ENCODE measurements at regions not wholly inside any gene's neighbourhood (a gene's known extent, or its start where the extent isn't known, plus 50 kb on each side); places are given as distances from the start of the nearest gene placed in this dataset.

DNA sequence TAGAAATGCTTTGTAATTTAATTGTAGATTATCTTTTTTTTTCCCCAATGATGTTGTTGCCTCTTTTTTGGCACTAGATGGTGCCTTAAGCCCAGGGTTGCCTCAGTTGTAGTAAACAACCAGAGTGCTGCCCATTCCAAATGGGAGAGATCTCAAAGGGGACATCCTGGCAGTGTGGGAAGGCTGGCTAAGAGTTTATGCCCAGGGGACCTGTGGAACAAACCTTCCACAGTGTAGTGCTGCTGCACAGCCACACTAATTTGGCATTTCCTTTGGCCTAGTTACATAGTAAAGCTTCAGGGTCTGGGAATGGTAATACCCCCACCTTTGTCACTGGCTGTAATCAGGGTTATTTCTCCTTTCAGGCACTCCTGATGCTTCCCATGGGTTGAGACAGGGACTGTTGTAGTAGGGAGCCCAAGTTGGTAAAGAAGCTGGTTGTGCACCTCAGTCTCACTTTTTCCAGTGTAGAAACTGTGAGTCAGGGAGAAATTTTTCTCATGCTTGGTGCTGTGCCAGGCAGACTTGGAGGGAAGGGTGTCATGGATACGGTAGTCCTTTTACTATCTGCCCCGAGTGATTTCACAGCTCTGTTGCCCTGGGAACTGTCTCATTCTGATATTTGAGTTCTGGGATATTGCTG is 177.8 kb upstream of the ECI2 start:
- DNase-seq, result peak; percentile 31

GRCh38 chr6:4311976-4312860 is 176.8 kb upstream of the ECI2 start:
- DNase-seq, result no peak

DNA sequence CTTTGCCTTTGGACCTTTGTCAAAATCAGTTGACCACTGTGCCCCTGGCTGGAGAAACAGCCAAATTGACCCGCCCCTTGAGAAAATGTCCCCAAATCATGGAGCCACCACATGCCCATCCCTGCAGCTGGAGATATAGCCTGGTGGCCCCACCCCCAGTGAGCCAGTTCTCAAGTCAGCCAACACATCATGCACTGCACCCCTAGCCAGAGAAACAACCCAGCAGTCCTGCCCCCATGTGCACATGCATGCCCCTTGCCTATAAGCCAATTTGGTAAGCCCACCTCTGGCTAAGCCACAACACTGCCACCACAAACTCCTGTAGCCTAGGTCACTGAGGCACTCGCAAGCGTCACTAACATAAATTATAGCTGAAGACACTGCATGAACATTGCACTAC is 174.2 kb upstream of the ECI2 start:
- no peak for DNase-seq

GRCh38 chr6:4308364-4308763 is 173.0 kb upstream of the ECI2 start:
- DNase-seq, result no peak

GRCh38 chr6:4304927-4305455 is 169.6 kb upstream of the ECI2 start:
- no peak for DNase-seq

- DNase-seq, result no peak
Observed at GRCh38 chr6:4303638-4304037, 168.3 kb upstream of the ECI2 start.

DNA sequence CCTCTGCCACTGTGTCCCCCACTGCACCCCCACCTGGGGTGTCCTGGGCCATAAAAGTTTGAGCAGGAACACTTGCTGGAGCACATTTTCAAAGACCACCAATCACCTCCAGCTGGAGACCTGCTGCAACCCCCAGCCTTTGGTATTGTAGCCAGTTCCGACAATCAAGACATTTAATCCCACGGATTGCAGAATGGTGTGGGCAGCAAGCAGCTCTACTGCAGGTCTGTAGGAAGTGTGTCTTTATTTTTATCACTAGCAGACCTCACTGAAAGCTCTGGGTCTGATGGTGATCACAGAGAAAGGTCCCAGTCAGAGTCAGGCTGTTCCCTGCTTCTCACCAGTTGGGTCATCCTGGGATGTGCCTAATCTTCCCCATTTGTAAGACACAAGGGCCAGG is 167.1 kb upstream of the ECI2 start:
- no peak for DNase-seq

DNA sequence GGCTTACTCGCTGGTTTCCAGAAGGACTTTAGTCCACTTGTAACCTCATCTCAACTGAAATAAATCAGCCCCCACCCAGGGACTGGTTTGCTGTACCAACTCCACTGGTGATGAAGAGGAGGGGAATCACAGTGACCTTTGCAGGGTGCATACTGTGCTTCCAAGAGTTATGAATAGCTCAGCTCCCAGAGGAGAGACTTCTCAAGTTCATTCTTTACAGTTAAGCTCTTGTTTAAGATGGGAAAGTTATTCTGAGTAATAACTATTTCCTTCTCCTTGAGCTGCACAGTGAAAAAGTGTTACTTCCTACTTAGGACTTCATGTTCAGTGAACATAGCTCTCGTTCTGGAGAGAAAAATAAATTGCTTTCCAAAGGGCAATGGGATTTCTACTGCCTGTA is 166.5 kb upstream of the ECI2 start:
- DNase-seq, result no peak

GRCh38 chr6:4300917-4301316 is 165.5 kb upstream of the ECI2 start:
- no peak for DNase-seq

- DNase-seq, result no peak
Observed at GRCh38 chr6:4299476-4299875, 164.1 kb upstream of the ECI2 start.

- no peak for DNase-seq
Observed at GRCh38 chr6:4297348-4297747, 162.0 kb upstream of the ECI2 start.

- DNase-seq, result no peak
Observed at GRCh38 chr6:4296552-4296951, 161.2 kb upstream of the ECI2 start.

DNA sequence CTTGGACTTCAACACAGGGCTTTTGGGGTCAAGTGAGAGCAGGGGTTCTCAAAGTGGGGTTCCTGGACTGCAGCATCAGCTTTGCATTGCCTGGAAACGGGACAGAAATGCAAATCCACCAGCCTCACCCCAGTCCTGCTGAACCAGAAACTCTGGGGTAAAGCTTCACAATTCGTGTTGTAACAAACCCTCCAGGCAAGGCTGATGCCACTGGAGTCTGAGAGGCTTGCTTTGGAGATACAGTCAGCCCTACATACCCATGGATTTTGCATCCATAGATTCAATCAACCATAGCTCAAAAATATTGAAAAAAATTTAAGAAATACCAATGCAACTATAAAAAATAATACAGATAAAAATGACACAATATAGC is 160.4 kb upstream of the ECI2 start:
- no peak for DNase-seq

GRCh38 chr6:4295058-4295782 is 159.8 kb upstream of the ECI2 start:
- no peak for DNase-seq

GRCh38 chr6:4294636-4295035 is 159.3 kb upstream of the ECI2 start:
- DNase-seq, result no peak

DNA sequence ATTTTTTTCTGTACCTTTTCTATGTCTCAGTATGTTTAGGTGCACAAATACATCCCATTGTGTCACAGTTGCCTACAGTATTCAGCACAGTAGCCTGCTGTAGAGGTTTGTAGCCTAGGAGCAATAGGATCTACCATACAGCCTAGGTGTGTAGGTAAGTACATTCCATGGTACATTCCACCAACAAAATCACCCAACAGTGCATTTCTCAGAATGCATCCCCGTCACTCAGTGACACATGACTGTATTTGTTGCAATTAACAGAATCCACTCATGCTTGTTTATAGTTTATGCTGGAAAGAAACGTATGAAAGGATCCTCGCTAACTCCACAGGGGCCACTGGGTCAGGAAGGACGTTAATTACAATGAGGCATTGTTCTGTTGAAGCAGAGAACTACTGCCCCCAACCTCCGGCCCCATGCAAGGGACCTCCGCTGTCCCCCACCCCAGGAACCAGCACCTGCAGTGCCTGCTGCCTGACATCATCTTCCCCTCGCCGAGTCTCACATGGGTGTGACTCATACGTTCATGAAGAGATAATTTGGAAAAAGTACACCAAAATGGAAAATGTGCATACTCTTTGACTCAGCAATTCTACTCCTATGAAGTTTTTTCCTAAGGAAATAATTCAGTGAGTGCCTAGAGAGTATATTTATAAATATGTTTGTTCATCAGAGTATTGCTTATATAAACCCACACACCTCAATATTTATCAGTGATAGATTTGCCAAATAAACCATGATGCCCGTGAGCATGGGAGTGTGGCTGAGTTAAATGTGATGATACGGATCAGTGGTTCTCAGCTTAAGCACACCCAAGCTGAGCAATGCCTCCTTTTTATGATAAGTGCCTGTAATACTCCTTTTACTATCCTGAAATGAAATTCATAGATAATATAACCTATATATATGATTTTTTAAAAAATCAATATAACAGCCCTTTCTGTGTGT is 156.4 kb upstream of the ECI2 start:
- DNase-seq, result no peak

- no peak for DNase-seq
Observed at GRCh38 chr6:4289770-4290320, 154.5 kb upstream of the ECI2 start.

DNA sequence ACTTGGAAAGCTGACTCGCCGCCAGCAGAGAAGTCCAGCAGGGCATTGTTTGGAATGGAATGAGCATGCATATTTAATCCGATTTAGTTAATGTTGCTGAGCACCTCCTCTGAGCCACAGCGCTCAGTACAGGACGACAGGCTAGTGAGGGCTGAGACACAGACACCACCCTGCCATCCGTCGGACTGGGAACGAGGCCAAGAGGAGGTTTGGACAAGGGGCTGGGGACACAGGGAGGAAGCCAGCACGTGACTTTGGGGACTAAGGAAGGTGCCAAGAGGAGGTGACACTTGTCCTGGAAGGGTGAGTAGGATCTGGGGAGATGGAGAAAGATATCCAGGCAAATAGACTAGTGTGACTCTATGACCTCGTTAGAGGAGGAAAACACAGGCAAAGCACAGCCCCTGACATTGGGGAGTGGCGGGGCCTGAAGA is 152.5 kb upstream of the ECI2 start:
- DNase-seq, result no peak

DNA sequence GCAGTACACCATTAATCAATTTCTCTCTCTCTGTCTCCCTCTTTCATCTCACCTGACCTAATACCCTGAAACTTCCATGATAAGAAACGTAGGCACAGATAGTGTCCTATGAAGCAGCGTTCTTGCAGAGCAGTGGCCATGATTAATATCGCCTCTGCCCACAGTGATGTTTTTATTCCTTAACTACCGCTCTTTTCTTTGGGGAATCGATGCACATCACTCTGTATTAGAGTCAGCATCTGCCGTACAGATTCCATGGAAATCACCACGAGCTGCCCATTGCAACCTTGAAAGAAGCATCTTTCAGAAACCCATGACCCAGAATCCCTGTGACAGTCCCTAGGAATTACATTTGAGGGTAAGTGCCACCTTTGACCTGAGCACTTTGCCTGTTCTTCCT is 152.0 kb upstream of the ECI2 start:
- DNase-seq, result no peak

DNA sequence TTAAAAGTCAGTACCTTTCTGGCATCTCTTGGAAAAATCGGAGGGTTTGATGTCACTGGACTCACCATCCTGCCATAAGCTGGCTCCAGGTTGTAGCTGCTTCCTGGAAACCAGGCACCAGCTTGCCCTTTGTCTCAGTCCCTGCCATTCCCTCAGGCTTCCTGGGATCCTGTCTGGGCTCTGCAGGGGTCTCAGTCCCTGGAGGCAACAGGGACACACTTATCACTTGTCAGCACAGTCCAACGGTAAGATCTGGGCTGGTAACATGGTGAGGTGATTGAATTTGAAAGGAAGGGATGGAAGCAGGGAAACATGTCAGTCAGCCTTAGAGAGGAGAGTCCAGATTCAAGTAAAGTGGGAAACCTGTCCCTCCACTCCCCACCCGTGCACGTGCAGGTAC is 147.6 kb upstream of the ECI2 start:
- no peak for DNase-seq

DNA sequence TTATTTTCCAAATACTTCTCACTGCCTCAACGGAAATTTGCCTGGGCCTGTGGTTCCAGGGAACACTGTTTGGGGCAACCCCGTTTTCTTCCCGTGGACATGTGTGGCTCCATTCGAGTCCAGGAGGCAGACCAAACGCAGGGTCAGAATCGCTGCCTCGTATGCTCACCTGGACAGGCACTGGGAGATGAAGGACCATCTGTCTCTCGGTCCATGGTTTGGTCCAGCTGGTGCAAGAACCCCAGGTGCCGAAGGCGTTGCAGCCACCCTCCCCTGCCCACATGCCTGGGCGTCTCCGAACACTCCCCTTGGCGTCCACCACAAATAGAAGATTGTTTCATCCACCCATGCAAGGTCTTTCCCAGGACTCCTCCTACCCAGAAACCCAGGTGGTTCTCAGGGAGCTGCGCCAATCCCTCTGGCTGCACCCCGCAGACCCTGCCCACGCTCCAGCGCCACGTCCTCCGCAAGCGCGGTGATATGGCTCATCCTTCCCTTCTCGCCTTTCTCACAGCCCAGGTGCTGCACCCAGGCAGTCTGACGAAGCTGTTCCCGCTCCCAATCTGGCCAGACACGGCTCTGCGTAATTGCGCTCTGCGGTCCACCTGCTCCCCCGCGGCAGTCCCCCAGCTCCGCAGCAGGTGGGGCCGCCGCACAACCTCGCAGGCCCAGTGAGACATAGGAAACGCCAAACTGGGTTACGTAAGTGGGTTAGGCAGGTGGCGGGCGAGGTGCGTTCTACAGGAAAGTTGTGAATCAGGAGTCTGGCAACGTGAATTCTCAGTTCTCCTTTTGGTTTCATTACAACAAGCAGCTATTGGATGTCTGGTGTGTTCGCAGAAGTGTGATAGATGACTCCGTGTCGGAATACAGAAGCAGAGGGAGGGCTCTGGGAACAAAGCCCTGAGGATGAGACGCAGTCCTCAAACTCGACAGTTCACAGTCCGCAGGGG is 146.2 kb upstream of the ECI2 start:
- DNase-seq, result peak; percentile 34
